Hepatocyte (in vitro differentiated cells): ENCODE measurements at regions not wholly inside any gene's neighbourhood (a gene's known extent, or its start where the extent isn't known, plus 50 kb on each side); places are given as distances from the start of the nearest gene placed in this dataset.

Experiments used
- DNase-seq: peaks from one replicate; pipeline ENCODE4 v3.0.0-alpha.2; 2016; ENCODE audit warnings: low spot score
- H2AFZ ChIP-seq: fragments of 200-600 bp; sonication (generic); 2 replicates; pipeline ENCODE4 v1.6.0; 2016; ENCODE audit warnings: antibody characterized with exemption, mild to moderate bottlenecking
- H3K27ac ChIP-seq: fragments of 200-600 bp; sonication (generic); 2 replicates; pipeline ENCODE4 v1.5.1; 2016; ENCODE audit warnings: mild to moderate bottlenecking
- H3K27me3 ChIP-seq: fragments of 200-600 bp; sonication (generic); 2 replicates; pipeline ENCODE4 v1.6.1; 2016
- H3K36me3 ChIP-seq: fragments of 200-600 bp; sonication (generic); replicated peaks from 2 replicates; pipeline ENCODE4 v1.5.1; 2016; ENCODE audit warnings: low read depth; ENCODE audit not compliant: insufficient read depth
- H3K4me1 ChIP-seq: fragments of 200-600 bp; sonication (generic); 2 replicates; pipeline ENCODE4 v1.5.1; 2016; ENCODE audit warnings: mild to moderate bottlenecking, moderate library complexity; ENCODE audit not compliant: insufficient read depth
- H3K4me2 ChIP-seq: fragments of 200-600 bp; sonication (generic); 2 replicates; pipeline ENCODE4 v1.6.0; 2016
- H3K4me3 ChIP-seq: fragments of 200-600 bp; sonication (generic); 2 replicates; pipeline ENCODE4 v1.5.1; 2016; ENCODE audit warnings: mild to moderate bottlenecking
- H3K79me2 ChIP-seq: fragments of 200-600 bp; sonication (generic); 2 replicates; pipeline ENCODE4 v1.6.0; 2017; ENCODE audit warnings: mild to moderate bottlenecking
- H3K9me2 ChIP-seq: fragments of 200-600 bp; sonication (generic); replicated peaks from 2 replicates; pipeline ENCODE4 v1.6.0; 2017; ENCODE audit warnings: mild to moderate bottlenecking; ENCODE audit not compliant: insufficient read depth
- H3K9me3 ChIP-seq: fragments of 200-600 bp; sonication (generic); 2 replicates; pipeline ENCODE4 v1.5.1; 2016; ENCODE audit warnings: low read depth, mild to moderate bottlenecking
- H4K20me1 ChIP-seq: fragments of 200-600 bp; sonication (generic); 2 replicates; pipeline ENCODE4 v1.6.0; 2016; ENCODE audit warnings: mild to moderate bottlenecking; ENCODE audit not compliant: insufficient read depth, poor library complexity, severe bottlenecking
- EZH2 ChIP-seq: fragments of 200-600 bp; sonication (generic); IDR thresholded peaks from 2 replicates; pipeline ENCODE4 v1.6.1; 2016; ENCODE audit warnings: antibody characterized with exemption, mild to moderate bottlenecking, borderline replicate concordance
- EZH2phosphoT487 ChIP-seq: fragments of 200-600 bp; sonication (generic); IDR thresholded peaks from one replicate; pipeline ENCODE4 v1.6.1; 2018; ENCODE audit warnings: antibody characterized with exemption, mild to moderate bottlenecking, low read depth, moderate library complexity; ENCODE audit not compliant: unreplicated experiment, severe bottlenecking
- WGBS: methylation state at CpG from one replicate; pipeline ENCODE4 v1.1.6; 2016; ENCODE audit warnings: low lambda C conversion rate; ENCODE audit errors: missing lambda C conversion rate; 5-methylcytosine and 5-hydroxymethylcytosine counted together
- TF ChIP-seq, protein P1 (sequence below): fragments of 200-600 bp; sonication (generic); IDR thresholded peaks from 2 replicates; pipeline ENCODE4 v1.5.1; 2016; ENCODE audit warnings: antibody characterized with exemption, mild to moderate bottlenecking; ENCODE audit not compliant: poor library complexity

DNA sequence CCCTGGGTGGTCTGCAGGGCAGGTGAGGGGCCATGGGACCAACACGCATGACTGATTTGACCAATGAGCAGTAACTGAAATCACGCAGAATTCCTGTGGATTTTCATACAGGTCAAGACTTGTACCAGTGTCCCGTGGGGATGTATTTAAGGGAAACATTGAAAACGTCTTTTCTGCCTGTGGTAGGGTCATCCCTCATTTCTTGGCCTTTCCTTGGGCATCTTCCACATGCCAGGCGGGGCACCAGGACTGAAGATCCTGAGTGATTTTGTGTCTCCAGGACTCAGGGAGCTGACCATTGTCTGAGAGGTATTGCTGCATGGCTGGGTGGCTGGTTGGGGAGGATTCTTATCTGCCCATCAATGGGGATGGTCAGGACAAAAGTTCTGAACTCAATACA, 289.0 kb downstream of the GLRX3 start:
- Histone ChIP-seq H3K9me2 (no peaks in the 10 kb centered on the region), H3K27ac (no peak overlapping the region), H3K9me3 (no peaks in the 10 kb centered on the region), H2AFZ (no peak overlapping the region), H3K4me3 (no peak overlapping the region), H3K79me2 (no peaks in the 10 kb centered on the region), H3K4me1 (no peaks in the 10 kb centered on the region), H4K20me1 (no peaks in the 10 kb centered on the region), H3K4me2 (no peak overlapping the region), H3K36me3 (no peaks in the 10 kb centered on the region), H3K27me3 (no peaks in the 10 kb centered on the region)
- DNase-seq, result no peak
- 90% methylated on average over 5 of the region's 5 CpGs for WGBS
- no peak for TF ChIP-seq EZH2
- TF ChIP-seq EZH2phosphoT487, result no peak
- TF ChIP-seq, protein P1, sequence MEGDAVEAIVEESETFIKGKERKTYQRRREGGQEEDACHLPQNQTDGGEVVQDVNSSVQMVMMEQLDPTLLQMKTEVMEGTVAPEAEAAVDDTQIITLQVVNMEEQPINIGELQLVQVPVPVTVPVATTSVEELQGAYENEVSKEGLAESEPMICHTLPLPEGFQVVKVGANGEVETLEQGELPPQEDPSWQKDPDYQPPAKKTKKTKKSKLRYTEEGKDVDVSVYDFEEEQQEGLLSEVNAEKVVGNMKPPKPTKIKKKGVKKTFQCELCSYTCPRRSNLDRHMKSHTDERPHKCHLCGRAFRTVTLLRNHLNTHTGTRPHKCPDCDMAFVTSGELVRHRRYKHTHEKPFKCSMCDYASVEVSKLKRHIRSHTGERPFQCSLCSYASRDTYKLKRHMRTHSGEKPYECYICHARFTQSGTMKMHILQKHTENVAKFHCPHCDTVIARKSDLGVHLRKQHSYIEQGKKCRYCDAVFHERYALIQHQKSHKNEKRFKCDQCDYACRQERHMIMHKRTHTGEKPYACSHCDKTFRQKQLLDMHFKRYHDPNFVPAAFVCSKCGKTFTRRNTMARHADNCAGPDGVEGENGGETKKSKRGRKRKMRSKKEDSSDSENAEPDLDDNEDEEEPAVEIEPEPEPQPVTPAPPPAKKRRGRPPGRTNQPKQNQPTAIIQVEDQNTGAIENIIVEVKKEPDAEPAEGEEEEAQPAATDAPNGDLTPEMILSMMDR, result no peak

DNA sequence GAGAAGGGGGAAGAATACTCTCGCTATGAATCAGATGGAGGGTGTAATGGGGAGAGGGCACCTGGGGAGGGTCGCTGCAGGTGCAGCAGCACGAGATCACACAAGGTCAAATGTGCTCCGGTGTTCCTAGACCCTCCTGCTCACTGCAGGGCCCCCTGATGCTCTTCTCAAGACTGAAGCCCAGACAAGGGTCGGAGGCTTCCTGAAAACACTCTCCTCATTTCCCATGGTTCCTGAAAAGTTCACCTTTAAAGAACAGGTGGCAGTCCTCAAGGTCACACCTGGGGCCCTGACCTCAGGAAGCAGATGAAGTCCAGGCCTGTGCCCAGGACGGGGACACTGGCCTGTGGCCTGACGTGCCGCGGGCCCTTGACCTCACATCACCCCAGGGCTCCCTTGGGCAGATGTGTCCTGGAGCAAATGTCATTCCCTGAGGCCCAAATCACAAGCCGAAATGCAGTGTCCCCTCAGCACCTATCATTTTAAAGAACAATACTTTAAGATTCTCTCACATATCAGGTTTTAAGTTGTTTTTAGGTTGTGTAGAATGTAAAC, 289.8 kb downstream of the GLRX3 start:
- WGBS, result 93% methylated on average over 10 of the region's 10 CpGs
- Histone ChIP-seq H3K4me3 (no peak overlapping the region), H3K36me3 (no peaks in the 10 kb centered on the region), H3K27me3 (no peaks in the 10 kb centered on the region), H4K20me1 (no peaks in the 10 kb centered on the region), H3K4me1 (no peaks in the 10 kb centered on the region), H3K4me2 (no peak overlapping the region), H3K9me2 (no peaks in the 10 kb centered on the region), H3K9me3 (no peaks in the 10 kb centered on the region), H2AFZ (no peak overlapping the region), H3K27ac (no peak overlapping the region), H3K79me2 (no peaks in the 10 kb centered on the region)
- DNase-seq, result no peak
- TF ChIP-seq EZH2phosphoT487 (no peak), EZH2 (no peak)
- TF ChIP-seq, protein P1, result no peak

DNA sequence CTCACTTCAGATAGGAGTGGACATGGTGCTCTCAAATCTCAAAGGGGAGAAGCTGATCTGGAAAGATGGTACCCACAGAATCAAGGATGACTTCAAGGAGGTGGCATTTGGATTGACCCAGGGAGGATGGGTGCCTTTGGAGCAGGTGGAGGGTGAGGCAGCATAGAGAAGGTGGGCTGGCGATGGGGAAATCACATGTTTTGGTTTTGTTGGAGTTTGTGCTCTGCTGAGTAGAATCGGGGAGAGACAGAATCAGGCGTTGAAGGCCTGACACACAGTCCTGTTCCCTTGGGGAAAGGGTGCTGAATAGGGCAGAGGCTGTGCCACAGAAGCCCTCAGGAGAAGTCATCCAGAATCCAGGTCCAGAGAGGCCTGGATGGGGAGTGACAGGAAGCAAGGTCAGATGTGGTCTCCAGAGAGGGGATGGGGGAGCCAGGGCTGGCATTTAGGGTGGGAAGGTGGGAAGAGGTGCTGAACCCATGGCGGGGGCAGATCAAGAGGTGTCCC, 291.1 kb downstream of the GLRX3 start:
- Histone ChIP-seq H3K4me3 (no peak overlapping the region), H3K4me1 (no peaks in the 10 kb centered on the region), H4K20me1 (no peaks in the 10 kb centered on the region), H3K9me3 (no peaks in the 10 kb centered on the region), H3K27me3 (no peaks in the 10 kb centered on the region), H3K4me2 (no peak overlapping the region), H3K36me3 (no peaks in the 10 kb centered on the region), H2AFZ (no peak overlapping the region), H3K79me2 (no peaks in the 10 kb centered on the region), H3K27ac (no peak overlapping the region), H3K9me2 (no peaks in the 10 kb centered on the region)
- TF ChIP-seq EZH2, result no peak
- TF ChIP-seq, protein P1, result no peak
- TF ChIP-seq EZH2phosphoT487, result no peak
- WGBS, result 87% methylated on average over 4 of the region's 4 CpGs
- no peak for DNase-seq
